ENCODE measurements at regions not wholly inside any gene's neighbourhood (a gene's known extent, or its start where the extent isn't known, plus 50 kb on each side); places are given as distances from the start of the nearest gene placed in this dataset.

GRCh38 chr1:239792157-239792556, 299.5 kb upstream of the FMN2 start:
- no peak for DNase-seq (ENCODE audit: low read depth)

DNA sequence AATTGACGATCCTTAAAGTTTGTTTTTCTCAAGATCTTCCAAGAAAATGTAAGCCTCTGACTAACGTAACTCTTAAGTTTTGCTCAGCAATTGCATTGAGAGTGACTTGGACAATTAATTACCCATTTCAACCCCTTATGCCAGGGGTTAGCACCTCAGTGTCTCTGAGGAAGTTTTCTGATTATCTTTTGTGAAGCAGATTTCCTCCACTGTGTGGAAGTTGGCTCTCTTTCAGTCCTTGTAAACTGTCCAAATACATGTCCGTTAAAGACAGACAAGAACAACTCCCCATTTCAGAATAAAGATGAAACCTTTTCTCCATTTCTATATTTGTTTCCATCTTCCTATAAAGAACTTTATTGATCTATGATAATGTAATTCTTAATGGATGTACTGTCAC, 296.4 kb upstream of the FMN2 start:
- no peak for DNase-seq (ENCODE audit: low read depth)

DNA sequence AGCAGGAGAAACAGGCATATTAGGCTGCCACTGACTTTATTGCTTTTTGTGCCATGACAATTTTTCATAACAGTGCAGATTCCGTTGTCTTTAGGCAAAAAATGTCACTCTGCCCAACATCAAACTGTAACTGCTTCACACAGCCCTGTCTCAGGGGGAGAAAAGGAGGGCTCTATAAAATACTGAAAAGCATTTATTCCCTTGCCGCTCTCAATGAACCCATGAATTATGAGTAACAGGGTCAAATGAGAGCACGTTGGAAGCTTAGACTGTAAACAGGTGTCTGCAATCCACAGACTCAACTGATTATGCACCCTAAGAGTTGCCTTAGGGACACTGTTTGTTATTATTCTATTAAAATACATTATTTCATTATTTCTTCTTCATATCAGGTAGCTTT, 292.1 kb upstream of the FMN2 start:
- DNase-seq (ENCODE audit: low read depth): no peak

DNA sequence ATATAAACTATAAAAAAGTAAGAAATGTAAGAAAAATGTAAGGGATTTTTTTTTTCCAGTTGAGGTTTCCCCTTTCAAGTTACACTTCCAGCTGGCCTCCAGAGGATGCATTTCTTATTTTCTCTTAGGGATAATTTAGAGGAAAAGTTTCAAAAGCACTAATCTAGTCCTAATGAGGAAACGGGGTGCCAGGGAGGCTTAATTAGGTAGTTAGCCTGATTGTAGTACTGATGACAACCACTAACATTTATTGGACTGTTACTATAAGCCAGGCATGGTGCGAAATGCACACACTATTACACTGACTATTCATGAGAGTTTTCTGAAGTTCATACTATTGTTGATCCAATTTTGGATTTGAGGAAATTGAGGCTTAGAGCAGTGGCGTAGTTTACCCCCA, 290.8 kb upstream of the FMN2 start:
- DNase-seq (ENCODE audit: low read depth): no peak

GRCh38 chr1:239802275-239802674, 289.4 kb upstream of the FMN2 start:
- DNase-seq (ENCODE audit: low read depth): no peak

GRCh38 chr1:239803781-239804180, 287.9 kb upstream of the FMN2 start:
- no peak for DNase-seq (ENCODE audit: low read depth)

- DNase-seq (ENCODE audit: low read depth): no peak
These were observed 287.4 kb upstream of the FMN2 start for GRCh38 chr1:239804266-239804665.

DNA sequence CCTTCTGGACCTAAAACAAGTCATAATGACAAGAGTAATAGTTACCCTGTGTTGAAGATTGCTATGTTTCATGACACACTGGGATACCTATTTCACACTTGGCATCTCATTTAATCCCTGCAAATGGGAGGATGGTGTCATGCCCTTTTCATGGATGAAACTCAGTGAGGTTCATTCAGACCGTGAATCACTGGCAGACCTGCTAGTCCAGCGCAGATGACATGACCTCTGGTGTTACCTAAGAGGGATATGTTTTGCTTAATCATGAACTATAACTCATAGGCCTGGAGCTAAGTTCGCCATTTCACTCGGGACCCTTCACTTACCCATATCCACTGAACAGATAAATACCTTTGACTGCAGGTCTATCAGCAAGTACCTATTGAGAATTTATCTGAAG, 286.6 kb upstream of the FMN2 start:
- no peak for DNase-seq (ENCODE audit: low read depth)

DNA sequence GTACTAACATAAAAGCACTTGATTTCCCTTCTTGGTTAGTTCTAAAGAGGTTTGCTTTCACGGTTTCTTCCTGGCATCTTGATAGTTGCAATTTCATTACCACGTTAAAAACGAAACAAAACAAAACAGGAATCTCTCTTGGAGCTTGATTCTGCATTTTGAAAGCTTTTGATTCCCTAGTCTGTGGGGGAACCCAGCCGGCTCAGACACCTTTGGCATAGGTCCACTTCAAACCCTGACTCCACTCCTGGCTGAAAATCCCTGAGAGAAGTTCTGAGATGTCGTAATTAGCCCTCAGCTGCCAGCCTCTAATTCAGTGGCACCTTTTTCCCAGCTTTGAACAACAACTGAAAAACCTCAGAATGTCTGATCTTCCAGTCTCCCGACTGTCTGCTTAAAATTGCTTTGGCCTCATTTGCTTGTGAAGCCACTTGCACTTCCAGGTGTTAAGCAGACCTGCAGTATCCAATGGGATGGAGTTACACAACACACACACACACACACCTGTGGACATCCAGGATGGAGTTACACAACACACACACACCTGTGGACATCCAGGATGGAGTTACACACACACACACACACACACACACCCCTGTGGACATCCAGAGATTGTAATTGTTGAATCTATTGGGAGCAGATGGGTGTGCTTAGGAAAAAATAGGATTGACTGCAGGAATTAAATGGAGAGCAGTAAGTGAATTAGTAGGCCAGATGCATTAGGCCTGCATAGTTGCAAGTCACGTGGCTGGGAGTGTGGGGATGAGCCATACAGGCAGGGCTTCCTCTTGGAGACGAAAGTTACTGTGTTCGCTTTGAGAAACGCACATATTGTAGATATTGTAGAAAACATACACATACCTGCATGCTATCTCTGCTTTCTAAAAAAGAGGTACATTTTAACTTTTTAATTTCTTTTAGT, 285.6 kb upstream of the FMN2 start:
- no peak for DNase-seq (ENCODE audit: low read depth)

GRCh38 chr1:239806897-239807296, 284.8 kb upstream of the FMN2 start:
- DNase-seq (ENCODE audit: low read depth): no peak

DNA sequence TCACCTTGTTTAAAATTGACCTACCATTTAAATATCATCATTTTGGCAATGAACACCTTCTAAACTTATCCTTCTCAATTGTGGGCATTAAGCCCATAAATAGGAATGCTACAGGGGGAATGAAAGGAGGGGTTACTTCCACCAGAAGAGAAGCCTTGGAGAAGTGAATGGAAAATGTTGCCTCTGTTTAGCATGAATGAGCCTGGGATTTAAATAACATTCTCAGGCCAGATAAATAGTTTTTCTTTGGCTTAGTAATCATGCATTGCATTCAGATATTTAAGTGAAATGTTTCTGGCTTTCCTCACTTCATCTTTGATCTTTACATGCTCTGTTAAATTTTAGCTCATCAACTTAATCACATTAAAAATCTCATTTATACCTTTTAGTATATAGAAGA, 284.3 kb upstream of the FMN2 start:
- DNase-seq (ENCODE audit: low read depth): no peak

GRCh38 chr1:239810061-239810481, 281.6 kb upstream of the FMN2 start:
- DNase-seq (ENCODE audit: low read depth): no peak

DNA sequence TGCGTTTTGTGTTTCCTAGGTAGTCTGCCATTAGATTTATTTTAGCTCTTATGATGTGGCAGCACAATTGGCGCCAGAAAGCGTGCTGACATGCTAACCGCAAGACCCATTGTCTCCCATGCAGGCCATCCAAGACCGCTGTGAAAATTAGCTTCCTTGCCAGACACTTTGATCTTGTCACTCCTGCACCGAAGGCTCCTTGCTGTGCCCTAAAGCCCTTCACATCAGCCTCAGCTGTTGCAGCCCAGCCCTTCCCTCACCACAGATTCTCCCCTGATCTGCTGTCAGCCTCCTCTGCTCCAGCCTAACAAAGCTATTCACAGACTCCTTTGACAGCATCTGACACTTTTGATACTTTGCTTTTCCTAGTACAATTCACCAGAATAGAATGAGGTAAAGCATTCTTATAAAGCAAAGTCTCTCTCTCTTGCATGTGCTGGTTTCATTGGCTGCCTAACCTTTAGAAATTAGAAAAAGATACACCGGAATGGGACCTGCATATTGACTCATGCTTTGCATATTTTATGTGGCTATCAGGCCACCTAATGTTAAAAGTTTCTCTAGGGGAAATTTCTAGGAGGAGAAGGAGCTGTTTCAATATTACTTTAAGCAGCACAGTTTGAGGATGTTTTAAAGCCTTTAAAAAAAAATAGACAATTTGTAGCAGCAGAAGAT, 280.3 kb upstream of the FMN2 start:
- DNase-seq (ENCODE audit: low read depth): no peak

- no peak for DNase-seq (ENCODE audit: low read depth)
These were observed 279.1 kb upstream of the FMN2 start for GRCh38 chr1:239812580-239812979.

DNA sequence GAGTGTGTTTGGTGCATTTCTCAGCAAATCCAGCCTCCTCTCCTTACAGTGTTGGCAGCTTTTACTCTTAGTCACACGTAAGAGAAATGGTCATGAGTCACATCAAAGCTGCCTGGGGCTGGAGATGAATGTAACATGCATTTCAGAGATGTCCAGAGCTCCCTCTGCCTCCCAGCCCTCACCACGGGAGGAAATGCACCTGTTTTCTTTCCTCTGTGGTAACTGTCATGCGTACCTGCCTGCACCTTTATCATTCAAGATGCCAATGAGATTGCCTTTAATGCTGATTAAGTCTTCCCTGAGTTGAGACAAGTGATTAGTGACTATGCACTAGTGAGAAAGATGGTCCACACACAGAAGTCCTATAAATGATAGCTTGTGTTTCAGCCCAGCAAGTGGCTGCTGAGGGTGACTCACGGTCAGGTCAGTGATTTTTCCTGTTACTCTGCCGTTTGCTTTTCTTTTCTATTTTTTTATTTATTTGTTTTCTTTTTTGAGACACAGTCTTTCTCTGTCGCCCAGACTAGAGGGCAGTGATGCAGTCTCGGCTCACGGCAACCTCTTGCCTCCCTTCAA, 277.3 kb upstream of the FMN2 start:
- no peak for DNase-seq (ENCODE audit: low read depth)

DNA sequence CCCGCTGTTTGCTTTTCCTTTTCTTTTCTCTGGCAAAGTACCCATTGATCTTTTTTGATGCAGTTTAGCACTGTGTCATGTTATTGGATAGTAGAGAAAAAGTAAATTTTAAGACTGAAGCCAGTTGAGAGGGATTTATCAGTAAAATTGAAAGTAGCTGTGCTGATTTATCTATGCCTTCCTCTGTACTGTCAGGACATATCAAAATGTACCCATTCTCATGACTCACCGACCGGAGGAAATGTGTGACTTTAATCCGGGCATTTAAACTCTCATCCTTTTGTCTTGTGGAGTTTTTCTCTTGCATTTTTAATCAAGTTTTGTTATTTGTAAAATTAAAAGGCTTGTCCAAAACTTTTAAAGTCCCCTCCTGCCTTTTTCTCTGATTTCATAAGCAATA, 276.6 kb upstream of the FMN2 start:
- DNase-seq (ENCODE audit: low read depth): no peak

DNA sequence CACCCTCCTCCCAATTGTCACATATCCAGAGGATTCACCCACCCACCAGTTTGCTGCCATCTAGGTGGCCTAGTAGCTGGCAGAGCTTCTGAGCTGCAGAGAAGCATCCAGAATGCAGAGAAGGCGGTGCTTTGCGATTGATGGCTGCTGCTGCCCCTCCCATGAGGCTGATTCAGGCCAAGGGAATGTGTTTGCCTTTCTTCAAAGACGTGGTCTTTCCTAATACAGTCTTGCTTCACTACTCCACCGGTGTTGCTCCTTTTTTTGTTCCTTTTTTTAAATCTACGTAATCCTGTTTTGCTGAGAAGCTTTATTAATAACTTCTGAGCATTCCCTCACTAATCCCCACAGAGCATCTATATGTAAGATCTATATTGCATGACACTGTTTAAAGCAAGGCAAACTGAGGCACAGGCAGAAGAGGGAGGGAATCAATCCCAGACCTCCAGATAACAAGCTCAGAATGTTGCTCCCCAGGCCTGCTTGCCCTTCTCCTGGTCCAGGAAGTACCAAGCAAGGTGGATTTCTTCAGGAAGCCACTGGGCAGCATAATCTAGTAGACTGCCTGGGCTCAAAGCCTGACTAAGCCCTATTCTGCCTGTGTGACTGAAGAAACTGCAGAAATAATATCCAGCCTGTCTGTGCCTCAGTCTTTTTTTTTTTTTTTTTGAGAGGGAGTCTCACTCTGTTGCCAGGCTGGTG, 275.5 kb upstream of the FMN2 start:
- no peak for DNase-seq (ENCODE audit: low read depth)

DNA sequence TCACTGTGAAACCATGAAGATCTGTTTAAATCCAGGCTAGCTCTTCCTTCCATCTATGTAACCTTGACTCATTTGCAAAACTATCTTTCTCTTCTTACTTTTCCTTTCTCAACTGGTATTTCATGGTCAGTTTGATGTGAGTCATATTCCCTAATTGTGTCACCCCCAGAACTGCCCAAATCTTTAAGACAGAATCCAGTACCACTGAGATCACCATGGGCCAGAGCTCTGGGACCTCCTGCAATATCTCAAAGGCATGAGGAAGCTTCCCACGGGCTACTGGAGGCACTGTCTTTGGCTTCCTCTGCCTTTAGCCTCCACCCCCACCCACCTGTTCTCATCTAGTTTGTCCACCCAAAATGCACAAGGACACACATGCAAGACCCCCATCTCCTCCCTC, 274.4 kb upstream of the FMN2 start:
- no peak for DNase-seq (ENCODE audit: low read depth)

DNA sequence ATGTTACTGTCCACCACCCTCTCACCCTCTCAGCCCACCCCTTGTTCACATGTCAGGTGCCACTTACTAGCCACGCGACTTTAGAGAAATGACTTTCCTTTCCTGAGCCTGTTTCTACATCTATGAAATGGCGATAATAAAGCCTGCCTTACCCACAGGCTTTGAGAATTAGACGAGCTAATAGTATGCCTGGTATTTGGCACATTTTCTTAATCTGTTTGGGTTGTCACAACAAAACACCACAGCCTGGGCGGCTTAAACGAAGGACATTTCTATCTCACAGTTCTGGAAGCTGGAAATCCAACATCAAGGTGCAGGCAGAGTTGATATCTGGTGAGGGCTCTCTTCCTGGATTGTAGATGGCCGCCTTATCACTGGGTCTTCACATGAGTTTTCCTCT, 273.9 kb upstream of the FMN2 start:
- no peak for DNase-seq (ENCODE audit: low read depth)

- no peak for DNase-seq (ENCODE audit: low read depth)
These were observed 272.6 kb upstream of the FMN2 start for GRCh38 chr1:239819096-239819495.

GRCh38 chr1:239819756-239820250, 271.9 kb upstream of the FMN2 start:
- no peak for DNase-seq (ENCODE audit: low read depth)

- no peak for DNase-seq (ENCODE audit: low read depth)
These were observed 267.8 kb upstream of the FMN2 start for GRCh38 chr1:239823852-239824251.
